Motor neuron (in vitro differentiated cells): ENCODE measurements at regions not wholly inside any gene's neighbourhood (a gene's known extent, or its start where the extent isn't known, plus 50 kb on each side); places are given as distances from the start of the nearest gene placed in this dataset.
"Not testable (repeated sequence)": the region's sequence is repeated elsewhere in the genome, so short reads cannot be mapped to it uniquely, and the experiment has no call there.

ENCODE experiments used
- ATAC-seq, 8 experiments: fragments of 200-7000 bp; cut with Tn5 transposase; replicated peaks in 6 of 8; 2 replicates each; pipeline ENCODE4 v1.8.0; 2021; ENCODE audit warnings: mild to moderate bottlenecking in 8 of 8, moderate library complexity in 8 of 8
- H3K27ac ChIP-seq, 2 donors: fragments of 250-450 bp; sonication (Bioruptor Pico); 2 replicates each; pipeline ENCODE4 v1.9.0; 2021; ENCODE audit warnings: antibody characterized with exemption in 2 of 2, mild to moderate bottlenecking in 2 of 2, moderate library complexity in 1 of 2
- H3K4me1 ChIP-seq, 2 donors: fragments of 250-450 bp; sonication (Bioruptor Pico); replicated peaks in 1 of 2; 2 replicates each; pipeline ENCODE4 v1.6.1; 2021; ENCODE audit warnings: antibody characterized with exemption in 2 of 2, mild to moderate bottlenecking in 2 of 2, moderate library complexity in 1 of 2
- H3K4me3 ChIP-seq, 5 donors: fragments of 250-450 bp; sonication (Bioruptor Pico); 2 replicates each; pipeline ENCODE4 v1.9.0; 2021; ENCODE audit warnings: antibody characterized with exemption in 5 of 5, mild to moderate bottlenecking in 5 of 5, moderate library complexity in 4 of 5
- WGBS, 10 experiments: fragments of 450-650 bp; shearing (Covaris generic); methylation state at CpG; one replicate each; pipeline ENCODE4 v1.0.0; 2022; 5-methylcytosine and 5-hydroxymethylcytosine counted together
- in situ Hi-C, 9 experiments: fragments of 400-800 bp; cut with MboI; loops; one replicate each; pipeline ENCODE4 v1.15.0; 2021; ENCODE audit warnings: low sequenced_read_pairs in 9 of 9, low pct_unique_long_range_greater_than_20kb in 2 of 9; ENCODE audit not compliant: unreplicated experiment in 9 of 9

DNA sequence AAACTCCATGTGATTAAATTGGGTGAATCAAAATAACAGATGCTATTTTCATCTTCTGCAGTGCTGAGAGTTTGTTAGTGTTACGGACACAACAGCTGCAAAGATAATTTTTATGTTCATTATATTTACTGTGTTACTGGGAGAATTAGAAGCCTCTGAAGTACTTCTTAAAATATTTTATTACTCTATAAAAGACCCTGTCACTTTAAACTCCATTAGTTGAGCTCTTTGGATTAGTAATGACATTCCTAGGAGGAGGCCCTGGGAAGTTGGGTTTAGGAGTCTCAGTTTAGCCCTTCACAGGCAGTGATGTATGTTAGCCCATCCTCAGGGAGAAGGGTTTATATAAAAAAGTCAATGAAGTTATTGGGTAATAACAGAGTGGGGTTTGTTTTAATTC is 596.7 kb downstream of the JRKL start:
- WGBS, 10 experiments: 43 to 100% (median 100%) methylated on average over 1 of the region's 1 CpG; no CpG with 5 or more reads in 5 of the 10 experiments
- Histone ChIP-seq H3K4me3 (no peak overlapping the region), H3K4me1 (peaks cover 0 to 8% of the 10 kb centered on the region in 2 donors), H3K27ac (no peak overlapping the region)
- no peak for ATAC-seq
- in situ Hi-C loops: no loop called here

DNA sequence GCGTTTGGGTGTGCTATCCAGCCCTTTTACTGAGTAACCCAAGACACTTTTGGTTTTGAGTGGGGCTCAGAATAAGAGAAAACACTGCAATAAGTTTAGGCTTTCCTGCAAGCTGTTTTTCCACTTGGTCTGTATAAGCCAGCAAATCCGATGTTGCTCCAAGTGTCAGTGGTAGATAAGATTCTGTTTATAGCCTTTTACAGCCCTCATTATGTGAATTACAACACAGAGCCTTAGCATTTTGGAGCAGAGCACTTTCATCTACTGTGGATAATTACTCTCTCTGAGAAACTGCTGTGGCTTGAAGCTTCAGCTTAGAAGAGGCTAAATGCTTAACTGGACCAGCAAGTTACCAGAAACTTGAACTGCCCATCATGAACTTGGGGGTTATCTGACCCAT is 601.1 kb downstream of the JRKL start:
- 0 to 80% (median 57%) methylated on average over 1 to 2 of the region's 2 CpGs; no CpG with 5 or more reads in 1 of the 10 experiments for WGBS, 10 experiments
- Histone ChIP-seq H3K4me1 (no peaks in the 10 kb centered on the region), H3K4me3 (no peak overlapping the region), H3K27ac (no peak overlapping the region)
- in situ Hi-C loops: no loop called here
- no peak for ATAC-seq

DNA sequence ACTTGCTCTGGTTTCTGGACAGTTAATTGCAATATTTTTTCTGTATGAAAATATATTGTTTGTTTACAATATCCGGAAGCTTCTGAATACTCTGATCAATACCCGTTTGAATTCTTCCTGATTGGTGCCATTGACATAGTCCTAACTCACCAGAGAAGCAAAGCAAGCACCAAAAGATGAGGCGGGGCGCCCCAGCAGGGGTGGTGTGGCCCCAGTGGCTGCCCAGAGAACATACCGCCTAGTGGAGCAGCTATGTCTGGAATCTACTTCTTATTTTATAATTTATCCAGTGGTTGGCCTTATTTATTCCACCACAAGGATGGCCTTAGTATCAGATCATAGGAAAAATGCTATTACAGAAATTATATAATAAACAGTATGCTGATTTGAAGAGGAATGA is 610.7 kb downstream of the JRKL start:
- no peak overlapping the region for H3K27ac ChIP-seq
- 8 to 100% (median 73%) methylated on average over 1 to 5 of the region's 5 CpGs for WGBS, 10 experiments
- in situ Hi-C loops: no loop called here
- H3K4me1 ChIP-seq: no peaks in the 10 kb centered on the region
- ATAC-seq: no peak
- no peak overlapping the region for H3K4me3 ChIP-seq

DNA sequence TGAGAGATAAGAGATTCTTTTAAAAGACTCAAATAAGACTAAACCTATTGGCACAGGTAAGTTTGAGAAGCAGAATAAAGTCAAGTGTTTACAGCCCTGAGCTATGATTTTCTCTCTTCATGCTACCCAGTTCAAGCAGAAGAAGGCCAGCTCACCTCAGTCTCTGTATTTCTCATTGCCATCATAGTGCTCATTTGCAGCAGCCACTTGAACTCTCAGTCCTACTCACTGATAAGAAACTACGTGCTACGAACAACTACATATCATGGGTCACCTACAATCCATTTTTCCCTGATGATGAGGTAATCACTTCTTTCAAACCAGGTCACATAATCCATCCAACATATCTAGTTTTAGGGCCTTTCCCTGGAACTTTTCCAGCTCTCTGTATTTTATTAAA is 617.5 kb downstream of the JRKL start:
- ATAC-seq: no peak
- 0 to 100% (median 92%) methylated on average over 1 to 2 of the region's 2 CpGs; no CpG with 5 or more reads in 4 of the 10 experiments for WGBS, 10 experiments
- Histone ChIP-seq H3K4me1 (peaks cover 0 to 6% of the 10 kb centered on the region in 2 donors), H3K27ac (no peak overlapping the region), H3K4me3 (no peak overlapping the region)
- in situ Hi-C loops: no loop called here

DNA sequence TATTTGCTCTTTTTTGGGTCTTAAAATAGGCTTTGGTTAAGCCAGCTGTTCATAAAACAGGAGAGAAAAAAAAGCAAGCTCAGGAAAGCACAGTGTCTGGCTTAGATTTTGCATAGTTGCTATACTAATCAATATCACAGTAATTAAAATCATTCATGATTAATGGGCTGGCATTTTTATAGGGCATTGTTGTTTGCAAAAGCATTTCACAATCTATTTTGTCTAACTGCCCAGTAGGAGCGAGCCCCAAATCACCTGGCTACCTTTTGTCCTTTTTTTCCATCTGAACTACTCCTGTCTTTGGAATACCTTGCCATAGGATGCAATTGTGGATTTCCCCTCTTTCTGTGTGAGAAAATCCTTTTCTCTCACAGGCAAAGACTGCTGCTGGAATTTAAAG is 619.8 kb downstream of the JRKL start:
- H3K4me3 ChIP-seq: no peak overlapping the region
- peaks cover 0 to 6% of the 10 kb centered on the region in 2 donors for H3K4me1 ChIP-seq
- no peak for ATAC-seq
- WGBS, 10 experiments: 0 to 80% (median 60%) methylated on average over 1 of the region's 1 CpG; no CpG with 5 or more reads in 3 of the 10 experiments
- in situ Hi-C loops: no loop called here
- no peak overlapping the region for H3K27ac ChIP-seq

DNA sequence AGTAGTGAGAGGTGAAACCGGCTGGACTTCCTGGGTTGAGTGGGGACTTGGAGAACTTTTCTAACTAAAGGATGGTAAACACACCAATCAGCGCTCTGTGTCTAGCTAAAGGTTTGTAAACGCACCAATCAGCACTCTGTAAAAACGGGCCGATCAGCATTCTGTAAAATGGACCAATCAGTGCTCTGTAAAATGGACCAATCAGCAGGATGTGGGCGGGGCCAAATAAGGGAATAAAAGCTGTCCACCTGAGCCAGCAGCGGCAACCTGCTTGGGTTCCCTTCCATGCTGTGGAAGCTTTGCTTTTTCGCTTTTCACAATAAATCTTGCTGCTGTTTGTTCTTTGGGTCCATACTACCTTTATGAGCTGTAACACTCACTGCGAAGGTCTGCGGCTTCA is 621.2 kb downstream of the JRKL start:
- in situ Hi-C loops, H3K4me1 ChIP-seq, ATAC-seq, H3K27ac ChIP-seq, H3K4me3 ChIP-seq: not testable (repeated sequence)
- WGBS, 10 experiments: 19 to 100% (median 63%) methylated on average over 1 to 7 of the region's 10 CpGs; no CpG with 5 or more reads in 1 of the 10 experiments

DNA sequence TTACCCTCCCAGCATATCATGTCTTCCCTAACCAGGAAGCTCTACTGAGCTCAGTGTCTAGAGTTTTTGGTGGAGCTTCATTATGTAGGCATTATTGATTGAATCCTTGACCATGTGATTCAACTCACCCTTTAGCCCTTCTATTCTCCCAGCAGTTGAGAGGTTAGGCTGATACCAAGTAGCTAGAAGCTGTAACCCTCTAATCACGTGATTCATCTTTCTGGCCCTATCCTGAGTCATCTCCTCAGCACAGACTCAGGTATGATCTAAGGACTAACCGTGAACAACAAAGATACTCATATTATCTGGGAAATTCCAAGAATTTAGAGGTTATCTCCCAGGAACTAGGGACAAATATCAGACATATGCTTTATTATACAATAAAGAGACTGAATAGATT is 625.5 kb downstream of the JRKL start:
- ATAC-seq: peak in 1 of 8 experiments; percentile 44
- no peak overlapping the region for H3K4me3 ChIP-seq
- WGBS, 10 experiments: 0 to 100% (median 68%) methylated on average over 1 to 2 of the region's 2 CpGs; no CpG with 5 or more reads in 2 of the 10 experiments
- in situ Hi-C loops: no loop called here
- H3K4me1 ChIP-seq: no peaks in the 10 kb centered on the region
- no peak overlapping the region for H3K27ac ChIP-seq

DNA sequence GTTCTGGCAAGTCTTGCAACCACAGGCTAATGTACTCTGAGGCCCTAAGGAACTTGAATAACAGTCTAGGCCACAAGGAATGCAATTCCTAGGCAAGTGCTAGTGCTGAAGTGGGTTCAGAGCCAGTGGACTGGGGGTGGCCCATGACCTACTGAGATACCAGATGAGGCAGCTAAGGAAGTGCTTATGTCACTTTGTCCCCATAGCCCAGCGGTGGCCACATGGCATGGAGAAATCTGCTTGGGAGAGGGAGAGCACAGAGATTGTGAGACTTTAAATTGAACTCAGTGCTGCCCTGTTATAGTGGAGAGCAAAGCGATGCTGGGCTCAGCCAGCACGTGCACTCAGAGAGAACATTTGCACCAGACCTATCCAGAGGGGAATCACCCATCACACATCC is 629.5 kb downstream of the JRKL start:
- Histone ChIP-seq H3K27ac (no peak overlapping the region), H3K4me1 (peaks cover 0 to 2% of the 10 kb centered on the region in 2 donors), H3K4me3 (no peak overlapping the region)
- ATAC-seq: no peak
- 0 to 100% (median 76%) methylated on average over 1 to 2 of the region's 3 CpGs; no CpG with 5 or more reads in 6 of the 10 experiments for WGBS, 10 experiments
- in situ Hi-C loops: no loop called here

DNA sequence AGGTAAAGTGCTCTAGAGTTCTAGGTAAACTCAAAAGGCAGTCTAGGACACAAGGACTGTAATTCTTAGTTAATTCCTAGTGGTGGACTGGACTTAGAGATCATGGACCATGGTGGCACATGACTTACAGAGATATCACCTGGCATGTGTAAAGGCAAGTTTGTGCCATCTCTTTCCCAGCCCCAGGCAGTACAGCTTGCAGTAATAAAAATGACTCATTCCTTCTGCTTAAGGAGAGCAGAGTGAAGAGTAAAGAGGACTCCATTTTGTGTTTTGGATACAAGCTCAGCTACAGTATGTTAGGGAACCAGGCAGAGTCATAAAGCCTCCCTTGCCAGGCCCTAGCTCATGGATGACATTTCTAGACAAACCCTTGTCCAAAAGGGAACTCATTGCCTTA is 629.9 kb downstream of the JRKL start:
- in situ Hi-C loops: no loop called here
- Histone ChIP-seq H3K4me3 (no peak overlapping the region), H3K27ac (no peak overlapping the region), H3K4me1 (peaks cover 0 to 2% of the 10 kb centered on the region in 2 donors)
- ATAC-seq: no peak

DNA sequence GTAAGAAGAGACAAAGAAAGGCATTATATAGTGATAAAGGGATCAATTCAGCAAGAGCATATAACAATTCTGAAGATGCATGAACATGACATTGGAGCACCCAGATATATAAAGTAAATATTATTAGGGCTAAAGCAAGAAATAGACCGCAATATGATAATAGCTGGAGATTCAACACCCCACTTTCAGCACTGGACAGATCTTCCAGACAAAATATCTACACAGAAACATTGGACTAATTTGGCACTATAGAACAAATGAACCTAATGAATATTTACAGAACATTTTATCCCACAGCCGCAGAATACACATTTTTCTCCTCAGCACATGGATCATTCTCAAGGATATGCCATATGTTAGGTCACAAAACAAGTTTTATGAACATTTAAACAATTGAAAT is 633.1 kb downstream of the JRKL start:
- ATAC-seq: no peak
- H3K4me1 ChIP-seq: peaks cover 0 to 2% of the 10 kb centered on the region in 2 donors
- in situ Hi-C loops: no loop called here
- 0 to 100% (median 74%) methylated on average over 1 to 2 of the region's 2 CpGs for WGBS, 10 experiments
- no peak overlapping the region for H3K4me3 ChIP-seq
- no peak overlapping the region for H3K27ac ChIP-seq

DNA sequence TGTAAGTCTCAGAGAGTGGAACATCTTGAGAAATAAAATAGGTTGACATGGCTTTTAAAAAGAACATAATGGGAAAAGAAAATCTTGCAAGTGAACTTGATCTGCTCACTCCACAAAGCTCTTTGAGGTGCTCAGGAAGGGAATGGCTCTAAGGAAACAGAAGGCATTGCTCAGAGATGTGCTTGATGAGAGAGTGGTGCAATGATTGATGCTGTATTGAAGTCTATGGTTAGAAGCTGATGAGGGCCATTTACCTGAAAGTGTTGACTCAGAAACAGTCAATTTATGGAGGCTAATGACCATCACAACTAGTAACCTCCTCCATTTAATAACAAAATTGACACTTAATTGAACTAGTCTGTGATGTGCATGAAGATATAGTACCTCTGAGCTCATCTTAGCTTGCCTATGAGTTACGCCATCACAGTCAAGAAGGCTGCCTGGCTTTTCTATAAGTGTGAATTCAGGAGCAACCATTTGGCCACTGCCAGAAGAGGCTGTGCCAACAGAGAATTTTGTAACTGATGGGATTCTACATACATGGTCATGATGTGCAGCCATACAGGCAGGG is 639.1 kb downstream of the JRKL start:
- 0 to 100% (median 57%) methylated on average over 1 of the region's 1 CpG; no CpG with 5 or more reads in 4 of the 10 experiments for WGBS, 10 experiments
- in situ Hi-C loops: no loop called here
- H3K4me3 ChIP-seq: no peak overlapping the region
- peak in 5 of 8 experiments; percentile 52 to 97 (median 92) for ATAC-seq
- H3K27ac ChIP-seq: peak overlapping the region; percentile 18 to 63
- H3K4me1 ChIP-seq: peaks cover 0 to 3% of the 10 kb centered on the region in 2 donors

DNA sequence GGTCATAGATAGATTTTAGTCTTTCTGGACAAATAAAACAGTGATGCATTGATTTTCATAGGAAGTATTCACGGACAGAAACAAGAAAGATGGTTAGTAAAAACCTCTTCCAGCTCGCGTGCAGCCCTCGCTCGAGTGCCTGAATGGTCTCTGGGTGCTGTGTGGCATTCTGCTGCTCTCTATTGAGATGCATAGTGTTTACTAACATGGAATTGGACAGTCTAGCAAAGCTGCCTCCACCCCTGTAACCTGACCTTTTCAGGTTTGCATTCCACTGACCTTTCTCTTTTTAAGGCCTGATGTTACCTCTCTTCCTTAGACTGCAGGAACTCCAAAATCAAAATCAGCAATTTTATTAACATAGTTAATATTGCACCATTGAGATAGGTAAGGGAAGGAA is 643.4 kb downstream of the JRKL start:
- Histone ChIP-seq H3K4me3 (no peak overlapping the region), H3K4me1 (peaks cover 0 to 3% of the 10 kb centered on the region in 2 donors), H3K27ac (no peak overlapping the region)
- no peak for ATAC-seq
- 0 to 91% (median 49%) methylated on average over 1 to 5 of the region's 5 CpGs; no CpG with 5 or more reads in 2 of the 10 experiments for WGBS, 10 experiments
- in situ Hi-C loops: no loop called here

DNA sequence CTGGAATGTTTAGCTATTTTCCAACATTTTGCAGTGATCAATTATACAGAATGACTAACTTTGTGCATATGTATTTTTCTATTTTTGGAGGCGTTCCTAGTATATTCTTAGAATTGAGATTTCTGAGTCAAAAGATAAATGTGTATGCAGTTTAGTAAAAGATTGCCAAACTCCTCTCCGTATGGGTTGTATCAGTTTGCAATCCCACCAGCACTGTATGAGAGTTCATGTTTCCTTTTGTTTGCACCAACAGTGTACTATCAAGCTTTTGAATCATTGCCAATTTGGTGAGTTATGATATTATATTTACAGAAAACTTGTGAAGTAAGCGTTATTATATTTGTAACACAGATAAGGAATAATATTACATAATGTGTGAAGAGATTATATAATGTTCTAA is 658.7 kb downstream of the JRKL start:
- 0 to 100% (median 74%) methylated on average over 1 to 3 of the region's 3 CpGs for WGBS, 10 experiments
- no peak for ATAC-seq
- Histone ChIP-seq H3K27ac (no peak overlapping the region), H3K4me3 (no peak overlapping the region), H3K4me1 (no peaks in the 10 kb centered on the region)
- in situ Hi-C loops: no loop called here

DNA sequence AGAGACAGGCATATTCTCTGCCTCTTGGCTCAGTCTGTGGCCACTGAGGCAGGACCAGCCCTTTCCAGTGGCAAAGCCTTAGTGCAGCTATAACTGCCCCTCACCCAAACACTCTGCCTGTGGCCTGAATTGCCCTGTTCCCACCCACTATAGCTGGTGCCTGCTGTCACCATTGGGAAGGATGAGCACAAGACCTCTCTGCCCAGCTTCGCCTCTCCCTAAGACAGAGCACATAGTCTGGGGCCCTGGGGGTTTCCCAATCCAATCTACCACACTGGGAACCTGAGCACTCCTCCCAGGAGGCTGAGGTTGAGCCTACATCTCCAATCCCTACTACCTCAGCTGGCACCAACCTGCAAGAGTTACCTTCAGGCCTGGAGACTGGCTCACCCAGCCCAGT is 670.4 kb downstream of the JRKL start:
- Histone ChIP-seq H3K4me3 (no peak overlapping the region), H3K4me1 (no peaks in the 10 kb centered on the region), H3K27ac (no peak overlapping the region)
- WGBS, 10 experiments: 100% methylated on average over 1 of the region's 1 CpG; no CpG with 5 or more reads in 9 of the 10 experiments
- no peak for ATAC-seq
- in situ Hi-C loops: no loop called here
